Stimulated activated CD8-positive, alpha-beta memory T cell treated with anti-CD3 and anti-CD28 coated beads, Interleukin-15, amount 100 ng/mL, for 48 hours (primary cell): ENCODE measurements at regions not wholly inside any gene's neighbourhood (a gene's known extent, or its start where the extent isn't known, plus 50 kb on each side); places are given as distances from the start of the nearest gene placed in this dataset.
"Not testable (repeated sequence)": the region's sequence is repeated elsewhere in the genome, so short reads cannot be mapped to it uniquely, and the experiment has no call there.

ENCODE experiments used
- DNase-seq, 2 donors: peaks; one replicate each; pipeline ENCODE4 v3.0.0-alpha.2; 2020; ENCODE audit warnings: low read depth in 2 of 2

GRCh38 chr7:65621580-65622201 is 248.0 kb downstream of the ZNF92 start:
- DNase-seq: not testable (repeated sequence)

GRCh38 chr7:65631236-65631635 is 241.6 kb upstream of the VKORC1L1 start:
- not testable (repeated sequence) for DNase-seq

GRCh38 chr7:65633587-65634404 is 239.1 kb upstream of the VKORC1L1 start:
- DNase-seq: not testable (repeated sequence)

- not testable (repeated sequence) for DNase-seq
These were observed 234.0 kb upstream of the VKORC1L1 start for GRCh38 chr7:65638918-65639317.

GRCh38 chr7:65639717-65640116 is 233.2 kb upstream of the VKORC1L1 start:
- DNase-seq: not testable (repeated sequence)

GRCh38 chr7:65643498-65643897 is 229.4 kb upstream of the VKORC1L1 start:
- not testable (repeated sequence) for DNase-seq

- not testable (repeated sequence) for DNase-seq
These were observed 225.5 kb upstream of the VKORC1L1 start for GRCh38 chr7:65647153-65647964.

GRCh38 chr7:65651174-65651573 is 221.7 kb upstream of the VKORC1L1 start:
- DNase-seq: not testable (repeated sequence)

GRCh38 chr7:65651826-65652592 is 220.9 kb upstream of the VKORC1L1 start:
- DNase-seq: not testable (repeated sequence)

GRCh38 chr7:65652669-65653068 is 220.2 kb upstream of the VKORC1L1 start:
- not testable (repeated sequence) for DNase-seq

GRCh38 chr7:65656494-65657188 is 216.2 kb upstream of the VKORC1L1 start:
- not testable (repeated sequence) for DNase-seq

GRCh38 chr7:65683362-65683761 is 189.5 kb upstream of the VKORC1L1 start:
- DNase-seq: not testable (repeated sequence)

GRCh38 chr7:65699026-65699714 is 173.7 kb upstream of the VKORC1L1 start:
- DNase-seq: not testable (repeated sequence)

GRCh38 chr7:65699715-65700356 is 173.0 kb upstream of the VKORC1L1 start:
- not testable (repeated sequence) for DNase-seq

- DNase-seq: not testable (repeated sequence)
These were observed 153.6 kb upstream of the VKORC1L1 start for GRCh38 chr7:65719123-65719798.

GRCh38 chr7:65722361-65722792 is 150.5 kb upstream of the VKORC1L1 start:
- DNase-seq: peak; percentile 9 to 21

- not testable (repeated sequence) for DNase-seq
These were observed 145.7 kb upstream of the VKORC1L1 start for GRCh38 chr7:65727182-65727581.

- no peak for DNase-seq
These were observed 141.7 kb upstream of the VKORC1L1 start for GRCh38 chr7:65731129-65731528.

- no peak for DNase-seq
These were observed 141.3 kb upstream of the VKORC1L1 start for GRCh38 chr7:65731562-65732035.
